GM19467 (cell line): ENCODE measurements at regions not wholly inside any gene's neighbourhood (a gene's known extent, or its start where the extent isn't known, plus 50 kb on each side); places are given as distances from the start of the nearest gene placed in this dataset.
"Not testable (repeated sequence)": the region's sequence is repeated elsewhere in the genome, so short reads cannot be mapped to it uniquely, and the experiment has no call there.

Source experiments
- ATAC-seq: cut with Tn5 transposase; IDR thresholded peaks from one replicate; pipeline ENCODE4 v1.9.1; 2021; ENCODE audit warnings: mild to moderate bottlenecking, moderate library complexity; ENCODE audit not compliant: unreplicated experiment

GRCh38 chr7:113331155-113331898 is 213.0 kb upstream of the SMIM30 start:
- ATAC-seq = no peak

- ATAC-seq = no peak
Measured at GRCh38 chr7:113321201-113321600, 202.8 kb upstream of the SMIM30 start.

- ATAC-seq = no peak
Measured at GRCh38 chr7:113320419-113320818, 202.1 kb upstream of the SMIM30 start.

- ATAC-seq = no peak
Measured at GRCh38 chr7:113314594-113314993, 196.2 kb upstream of the SMIM30 start.

GRCh38 chr7:113308399-113308798 is 190.0 kb upstream of the SMIM30 start:
- ATAC-seq = no peak

GRCh38 chr7:113307147-113307546 is 188.8 kb upstream of the SMIM30 start:
- no peak for ATAC-seq

- no peak for ATAC-seq
Measured at GRCh38 chr7:113306302-113306701, 187.9 kb upstream of the SMIM30 start.

- ATAC-seq = no peak
Measured at GRCh38 chr7:113304104-113304503, 185.8 kb upstream of the SMIM30 start.

GRCh38 chr7:113303388-113303787 is 185.0 kb upstream of the SMIM30 start:
- ATAC-seq = not testable (repeated sequence)

GRCh38 chr7:113301983-113302382 is 183.6 kb upstream of the SMIM30 start:
- no peak for ATAC-seq

GRCh38 chr7:113301141-113301540 is 182.8 kb upstream of the SMIM30 start:
- no peak for ATAC-seq

- ATAC-seq = no peak
Measured at GRCh38 chr7:113299748-113300147, 181.4 kb upstream of the SMIM30 start.

GRCh38 chr7:113298501-113298900 is 180.1 kb upstream of the SMIM30 start:
- no peak for ATAC-seq

- ATAC-seq = no peak
Measured at GRCh38 chr7:113294750-113295149, 176.4 kb upstream of the SMIM30 start.

GRCh38 chr7:113292105-113292504 is 173.8 kb upstream of the SMIM30 start:
- ATAC-seq = no peak

- ATAC-seq = no peak
Measured at GRCh38 chr7:113291058-113291457, 172.7 kb upstream of the SMIM30 start.

- peak; percentile 73 for ATAC-seq
Measured at GRCh38 chr7:113289140-113289740, 170.9 kb upstream of the SMIM30 start.

- ATAC-seq = no peak
Measured at GRCh38 chr7:113285411-113285810, 167.1 kb upstream of the SMIM30 start.

GRCh38 chr7:113283861-113284260 is 165.5 kb upstream of the SMIM30 start:
- ATAC-seq = no peak

- ATAC-seq = no peak
Measured at GRCh38 chr7:113282875-113283274, 164.5 kb upstream of the SMIM30 start.

- no peak for ATAC-seq
Measured at GRCh38 chr7:113281223-113281622, 162.9 kb upstream of the SMIM30 start.

GRCh38 chr7:113279256-113279655 is 160.9 kb upstream of the SMIM30 start:
- no peak for ATAC-seq

GRCh38 chr7:113270790-113271189 is 152.4 kb upstream of the SMIM30 start:
- ATAC-seq = no peak
